ENCODE measurements at regions not wholly inside any gene's neighbourhood (a gene's known extent, or its start where the extent isn't known, plus 50 kb on each side); places are given as distances from the start of the nearest gene placed in this dataset.

- no peak for TF ChIP-seq POLR2A (IDR thresholded peaks at IDR 0.05; ENCODE audit: low read length)
- TF ChIP-seq GATA1 (IDR thresholded peaks at IDR 0.05; ENCODE audit: low read depth, low read length) = no peak
Observed at GRCh38 chr5:6198531-6198930, 179.8 kb downstream of the MED10 start.

Data from erythroblast (primary cell).